HepG2 (cell line): ENCODE measurements at regions not wholly inside any gene's neighbourhood (a gene's known extent, or its start where the extent isn't known, plus 50 kb on each side); places are given as distances from the start of the nearest gene placed in this dataset.

Experiments
- ADNP ChIP-seq: sonication (generic); formaldehyde crosslinking; IDR thresholded peaks from 2 replicates; pipeline ENCODE4 v1.4.0; 2020; ENCODE audit warnings: missing genetic modification reagents
- DR1 ChIP-seq: sonication (generic); formaldehyde crosslinking; IDR thresholded peaks from 2 replicates; pipeline ENCODE4 v1.8.0; 2021; ENCODE audit warnings: mild to moderate bottlenecking, missing genetic modification reagents, inconsistent platforms
- GPN1 ChIP-seq: sonication (generic); formaldehyde crosslinking; IDR thresholded peaks from 2 replicates; pipeline ENCODE4 v1.5.1; 2020; ENCODE audit warnings: missing genetic modification reagents, borderline replicate concordance
- GTF2F1 ChIP-seq: fragments of 150-350 bp; IDR thresholded peaks from 2 replicates; pipeline ENCODE4 v1.6.1; 2014; ENCODE audit warnings: low read length
- HDAC1 ChIP-seq: sonication (generic); formaldehyde crosslinking; IDR thresholded peaks from 2 replicates; pipeline ENCODE4 v1.5.1; 2020; ENCODE audit warnings: mild to moderate bottlenecking, missing genetic modification reagents
- HIC2 ChIP-seq: sonication (generic); formaldehyde crosslinking; IDR thresholded peaks from 2 replicates; pipeline ENCODE4 v1.9.0; 2022; ENCODE audit warnings: low read depth, missing genetic modification reagents
- IRF2 ChIP-seq: IDR thresholded peaks from 2 replicates; pipeline ENCODE4 v1.6.1; 2018; ENCODE audit warnings: missing genetic modification reagents, missing compliant biosample characterization
- KMT2A ChIP-seq: sonication (generic); formaldehyde crosslinking; IDR thresholded peaks from 2 replicates; pipeline ENCODE4 v1.4.0; 2020; ENCODE audit warnings: missing genetic modification reagents
- MED1 ChIP-seq: sonication (generic); formaldehyde crosslinking; IDR thresholded peaks from 2 replicates; pipeline ENCODE4 v1.4.0; 2020; ENCODE audit warnings: missing genetic modification reagents
- MED13 ChIP-seq: sonication (generic); formaldehyde crosslinking; IDR thresholded peaks from 2 replicates; pipeline ENCODE4 v1.5.0; 2020; ENCODE audit warnings: missing genetic modification reagents
- NKX3-1 ChIP-seq: sonication (generic); formaldehyde crosslinking; IDR thresholded peaks from 2 replicates; pipeline ENCODE4 v1.5.0; 2020; ENCODE audit warnings: missing genetic modification reagents
- NR0B2 ChIP-seq: sonication (generic); formaldehyde crosslinking; IDR thresholded peaks from 2 replicates; pipeline ENCODE4 v1.4.0; 2020; ENCODE audit warnings: mild to moderate bottlenecking, missing genetic modification reagents
- PBX2 ChIP-seq: IDR thresholded peaks from 2 replicates; pipeline ENCODE4 v1.6.1; 2016; ENCODE audit warnings: control low read depth
- PCBP2 ChIP-seq: fragments of 200-400 bp; formaldehyde crosslinking; optimal IDR thresholded peaks from 2 replicates; pipeline ENCODE3; 2018; ENCODE audit warnings: low read length, low read depth; ENCODE audit not compliant: poor library complexity, severe bottlenecking
- PHF20 ChIP-seq: sonication (generic); formaldehyde crosslinking; IDR thresholded peaks from 2 replicates; pipeline ENCODE4 v1.5.0; 2020; ENCODE audit warnings: mild to moderate bottlenecking, missing genetic modification reagents
- POLR2AphosphoS5 ChIP-seq: IDR thresholded peaks from 2 replicates; pipeline ENCODE4 v1.6.1; 2012; ENCODE audit warnings: low read depth, low read length
- SIX1 ChIP-seq: sonication (generic); formaldehyde crosslinking; IDR thresholded peaks from 2 replicates; pipeline ENCODE4 v1.4.0; 2020; ENCODE audit warnings: missing genetic modification reagents, borderline replicate concordance
- SOX13 ChIP-seq, 3 experiments: fragments of 450-650 bp in 1 of 3; sonication (generic) in 1 of 3; formaldehyde crosslinking in 1 of 3; IDR thresholded peaks in 2 of 3; conservative IDR thresholded peaks in 1 of 3; 2 replicates each; pipeline versions ENCODE4 v1.5.0 to v1.6.1; 2016 to 2020; ENCODE audit warnings: antibody characterized with exemption in 1 of 3, mild to moderate bottlenecking in 1 of 3, missing compliant biosample characterization in 1 of 3, missing genetic modification reagents in 1 of 3, moderate library complexity in 1 of 3
- SOX6 ChIP-seq, 2 experiments: fragments of 450-650 bp in 1 of 2; sonication (generic) in 1 of 2; formaldehyde crosslinking in 1 of 2; IDR thresholded peaks; 2 replicates each; pipeline versions ENCODE4 v1.4.0 to v1.6.1; 2017 to 2020; ENCODE audit warnings: antibody characterized with exemption in 1 of 2, mild to moderate bottlenecking in 1 of 2, missing genetic modification reagents in 1 of 2
- SRSF4 ChIP-seq: fragments of 200-400 bp; formaldehyde crosslinking; IDR thresholded peaks from one replicate; pipeline ENCODE4 v1.6.1; 2018; ENCODE audit warnings: mild to moderate bottlenecking, low read depth, low read length, moderate library complexity; ENCODE audit not compliant: poor library complexity, severe bottlenecking
- U2AF2 ChIP-seq: fragments of 200-400 bp; formaldehyde crosslinking; IDR thresholded peaks from 2 replicates; pipeline ENCODE4 v1.6.1; 2017; ENCODE audit warnings: low read depth, mild to moderate bottlenecking, low read length
- ZBTB42 ChIP-seq: sonication (generic); formaldehyde crosslinking; IDR thresholded peaks from 2 replicates; pipeline ENCODE4 v1.5.0; 2020; ENCODE audit warnings: mild to moderate bottlenecking, missing genetic modification reagents
- ZBTB7B ChIP-seq: sonication (generic); formaldehyde crosslinking; IDR thresholded peaks from 2 replicates; pipeline ENCODE4 v1.4.0; 2020; ENCODE audit warnings: missing genetic modification reagents
- ZFP82 ChIP-seq: sonication (generic); formaldehyde crosslinking; IDR thresholded peaks from 2 replicates; pipeline ENCODE4 v1.5.1; 2020; ENCODE audit warnings: mild to moderate bottlenecking, missing genetic modification reagents, borderline replicate concordance
- ZNF558 ChIP-seq: sonication (generic); formaldehyde crosslinking; IDR thresholded peaks from 2 replicates; pipeline ENCODE4 v1.9.0; 2022; ENCODE audit warnings: mild to moderate bottlenecking, missing genetic modification reagents, borderline replicate concordance
- ZNF614 ChIP-seq: IDR thresholded peaks from 2 replicates; pipeline ENCODE4 v1.6.1; 2018; ENCODE audit warnings: missing biosample characterization, missing genetic modification reagents, inconsistent platforms, borderline replicate concordance
- ZNF724P ChIP-seq: sonication (generic); formaldehyde crosslinking; IDR thresholded peaks from 2 replicates; pipeline ENCODE4 v1.8.0; 2022; ENCODE audit warnings: missing genetic modification reagents, borderline replicate concordance
- ZNF782 ChIP-seq: sonication (generic); formaldehyde crosslinking; IDR thresholded peaks from 2 replicates; pipeline ENCODE4 v1.4.0; 2020; ENCODE audit warnings: missing genetic modification reagents, mild to moderate bottlenecking, borderline replicate concordance

GRCh38 chr19:27793128-27793643 lies 1419.8 kb downstream of the UQCRFS1 start (continued):
- no peak for TF ChIP-seq IRF2 (CRISPR knock-in tag)
- TF ChIP-seq NKX3-1 (CRISPR knock-in tag): no peak
- no peak for TF ChIP-seq KMT2A (CRISPR knock-in tag)
- TF ChIP-seq ZNF782 (CRISPR knock-in tag): no peak
- TF ChIP-seq GPN1 (CRISPR knock-in tag): no peak
- TF ChIP-seq SIX1 (CRISPR knock-in tag): peak; percentile 92
- TF ChIP-seq ADNP (CRISPR knock-in tag): no peak
- TF ChIP-seq DR1: peak; percentile 39; the same call in 1 of the 2 replicates
- no peak for TF ChIP-seq SRSF4
- TF ChIP-seq SOX6 (IDR thresholded peaks at IDR 0.05): no peak
- TF ChIP-seq SOX6 (CRISPR knock-in tag; IDR thresholded peaks at IDR 0.05): peak; percentile 20; the same call in 1 of the 2 replicates
- no peak for TF ChIP-seq U2AF2
- TF ChIP-seq HDAC1 (CRISPR knock-in tag): peak; percentile 37; the same call in 1 of the 2 replicates
- TF ChIP-seq ZNF558 (CRISPR knock-in tag): no peak
- TF ChIP-seq GTF2F1: no peak
- 0 out of 2 replicates have a peak, but pooled peaks have one; percentile 27 for TF ChIP-seq ZBTB42
- no peak for TF ChIP-seq HIC2 (CRISPR knock-in tag)
- no peak for TF ChIP-seq MED13
- TF ChIP-seq ZNF614: no peak
- TF ChIP-seq ZNF724P (CRISPR knock-in tag): peak; percentile 62; the same call in 1 of the 2 replicates
- TF ChIP-seq NR0B2 (CRISPR knock-in tag): no peak
- TF ChIP-seq PHF20 (CRISPR knock-in tag): no peak
- TF ChIP-seq ZBTB7B (CRISPR knock-in tag): peak; percentile 53; the same call in 1 of the 2 replicates
- 0 out of 2 replicates have a peak, but pooled peaks have one; percentile 8 for TF ChIP-seq MED1 (CRISPR knock-in tag)
- no peak for TF ChIP-seq SOX13 (IDR thresholded peaks at IDR 0.05)
- TF ChIP-seq SOX13 (CRISPR knock-in tag; conservative IDR thresholded peaks at IDR 0.05 in 1 of 2, IDR thresholded peaks at IDR 0.05 in 1 of 2): peak in 1 of 2 experiments; percentile 47; a peak in 2 of 4 replicates
- TF ChIP-seq POLR2AphosphoS5: 0 out of 2 replicates have a peak, but pooled peaks have one; percentile 27
- no peak for TF ChIP-seq PBX2 (CRISPR knock-in tag)
- TF ChIP-seq PCBP2: no peak
- TF ChIP-seq ZFP82: peak; percentile 50; the same call in 1 of the 2 replicates
